DND-41 (cell line): ENCODE measurements at regions not wholly inside any gene's neighbourhood (a gene's known extent, or its start where the extent isn't known, plus 50 kb on each side); places are given as distances from the start of the nearest gene placed in this dataset.

Source experiments
- ATAC-seq: fragments of 200-7000 bp; cut with Tn5 transposase; 3 replicates; pipeline ENCODE4 v1.9.1; 2021; ENCODE audit warnings: low read depth; ENCODE audit not compliant: insufficient read depth
- DNase-seq: peaks from one replicate; pipeline ENCODE4 v3.0.0-alpha.2; 2020
- H2AFZ ChIP-seq: 2 replicates; pipeline ENCODE4 v1.6.0; 2012; ENCODE audit warnings: low read depth, low read length
- H3K27ac ChIP-seq: 2 replicates; pipeline ENCODE4 v1.5.1; 2012; ENCODE audit warnings: low read length, inconsistent platforms
- H3K27me3 ChIP-seq: fragments of 200-600 bp; sonication (generic); 2 replicates; pipeline ENCODE4 v1.6.0; 2012; ENCODE audit warnings: low read length, mild to moderate bottlenecking, inconsistent platforms; ENCODE audit not compliant: insufficient read depth, poor library complexity
- H3K36me3 ChIP-seq: 2 replicates; pipeline ENCODE4 v1.5.1; 2012; ENCODE audit warnings: low read length, inconsistent platforms; ENCODE audit not compliant: insufficient read depth
- H3K4me1 ChIP-seq: 2 replicates; pipeline ENCODE4 v1.5.1; 2012; ENCODE audit warnings: mild to moderate bottlenecking, low read length; ENCODE audit not compliant: insufficient read depth
- H3K4me2 ChIP-seq: 2 replicates; pipeline ENCODE4 v1.6.0; 2012; ENCODE audit warnings: mild to moderate bottlenecking, moderate library complexity, low read length, inconsistent platforms; ENCODE audit not compliant: insufficient read depth
- H3K4me3 ChIP-seq, 2 experiments: fragments of 200-600 bp in 1 of 2; shearing (Covaris generic) in 1 of 2; 2 replicates each; pipeline ENCODE4 v1.5.1; 2012 to 2016; ENCODE audit warnings: inconsistent platforms in 2 of 2, low read length in 2 of 2, mild to moderate bottlenecking in 2 of 2, low read depth in 1 of 2, moderate library complexity in 1 of 2
- H3K79me2 ChIP-seq: 2 replicates; pipeline ENCODE4 v1.6.0; 2012; ENCODE audit warnings: low read length, inconsistent platforms; ENCODE audit not compliant: insufficient read depth
- H3K9ac ChIP-seq: 2 replicates; pipeline ENCODE4 v1.6.0; 2012; ENCODE audit warnings: low read depth, mild to moderate bottlenecking, inconsistent platforms, low read length, moderate library complexity
- H3K9me3 ChIP-seq: 2 replicates; pipeline ENCODE4 v1.5.1; 2012; ENCODE audit warnings: low read length, moderate library complexity, mild to moderate bottlenecking, inconsistent platforms; ENCODE audit not compliant: insufficient read depth, severe bottlenecking
- H4K20me1 ChIP-seq: 2 replicates; pipeline ENCODE4 v1.6.0; 2012; ENCODE audit warnings: low read length; ENCODE audit not compliant: insufficient read depth
- EZH2 ChIP-seq: IDR thresholded peaks from 3 replicates; pipeline ENCODE4 v1.6.1; 2012; ENCODE audit warnings: borderline replicate concordance, low read depth, mild to moderate bottlenecking, moderate library complexity, low read length, inconsistent platforms; ENCODE audit not compliant: severe bottlenecking
- TF ChIP-seq, protein P1 (sequence below): IDR thresholded peaks from 2 replicates; pipeline ENCODE4 v1.5.1; 2012; ENCODE audit warnings: borderline replicate concordance, low read length, moderate library complexity, mild to moderate bottlenecking; ENCODE audit not compliant: poor library complexity, severe bottlenecking; ENCODE audit errors: extremely low read depth

- Histone ChIP-seq H3K9me3 (no peaks in the 10 kb centered on the region), H3K4me1 (peaks cover 22% of the 10 kb centered on the region), H3K27ac (no peak overlapping the region), H3K9ac (no peak overlapping the region), H3K27me3 (no peaks in the 10 kb centered on the region), H3K4me2 (no peak overlapping the region), H4K20me1 (no peaks in the 10 kb centered on the region), H3K4me3 (no peak overlapping the region), H3K36me3 (no peaks in the 10 kb centered on the region), H2AFZ (no peak overlapping the region), H3K79me2 (no peaks in the 10 kb centered on the region)
- no peak for TF ChIP-seq EZH2
- TF ChIP-seq, protein P1, sequence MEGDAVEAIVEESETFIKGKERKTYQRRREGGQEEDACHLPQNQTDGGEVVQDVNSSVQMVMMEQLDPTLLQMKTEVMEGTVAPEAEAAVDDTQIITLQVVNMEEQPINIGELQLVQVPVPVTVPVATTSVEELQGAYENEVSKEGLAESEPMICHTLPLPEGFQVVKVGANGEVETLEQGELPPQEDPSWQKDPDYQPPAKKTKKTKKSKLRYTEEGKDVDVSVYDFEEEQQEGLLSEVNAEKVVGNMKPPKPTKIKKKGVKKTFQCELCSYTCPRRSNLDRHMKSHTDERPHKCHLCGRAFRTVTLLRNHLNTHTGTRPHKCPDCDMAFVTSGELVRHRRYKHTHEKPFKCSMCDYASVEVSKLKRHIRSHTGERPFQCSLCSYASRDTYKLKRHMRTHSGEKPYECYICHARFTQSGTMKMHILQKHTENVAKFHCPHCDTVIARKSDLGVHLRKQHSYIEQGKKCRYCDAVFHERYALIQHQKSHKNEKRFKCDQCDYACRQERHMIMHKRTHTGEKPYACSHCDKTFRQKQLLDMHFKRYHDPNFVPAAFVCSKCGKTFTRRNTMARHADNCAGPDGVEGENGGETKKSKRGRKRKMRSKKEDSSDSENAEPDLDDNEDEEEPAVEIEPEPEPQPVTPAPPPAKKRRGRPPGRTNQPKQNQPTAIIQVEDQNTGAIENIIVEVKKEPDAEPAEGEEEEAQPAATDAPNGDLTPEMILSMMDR: no peak
- no peak for DNase-seq
- no peak for ATAC-seq
These were observed 500.9 kb downstream of the FBXO15 start for GRCh38 chr18:73646772-73647171.

- H3K4me2 ChIP-seq: no peak overlapping the region
- TF ChIP-seq EZH2: no peak
- TF ChIP-seq, protein P1: no peak
- no peaks in the 10 kb centered on the region for H3K9me3 ChIP-seq
- ATAC-seq (no peak), DNase-seq (no peak)
- H3K27me3 ChIP-seq: no peaks in the 10 kb centered on the region
- H3K79me2 ChIP-seq: no peaks in the 10 kb centered on the region
- peaks cover 22% of the 10 kb centered on the region for H3K4me1 ChIP-seq
- H3K36me3 ChIP-seq: no peaks in the 10 kb centered on the region
- H3K9ac ChIP-seq: no peak overlapping the region
- no peak overlapping the region for H3K4me3 ChIP-seq
- no peaks in the 10 kb centered on the region for H4K20me1 ChIP-seq
- no peak overlapping the region for H2AFZ ChIP-seq
- no peak overlapping the region for H3K27ac ChIP-seq
These were observed 501.4 kb downstream of the FBXO15 start for GRCh38 chr18:73646196-73646595.

DNA sequence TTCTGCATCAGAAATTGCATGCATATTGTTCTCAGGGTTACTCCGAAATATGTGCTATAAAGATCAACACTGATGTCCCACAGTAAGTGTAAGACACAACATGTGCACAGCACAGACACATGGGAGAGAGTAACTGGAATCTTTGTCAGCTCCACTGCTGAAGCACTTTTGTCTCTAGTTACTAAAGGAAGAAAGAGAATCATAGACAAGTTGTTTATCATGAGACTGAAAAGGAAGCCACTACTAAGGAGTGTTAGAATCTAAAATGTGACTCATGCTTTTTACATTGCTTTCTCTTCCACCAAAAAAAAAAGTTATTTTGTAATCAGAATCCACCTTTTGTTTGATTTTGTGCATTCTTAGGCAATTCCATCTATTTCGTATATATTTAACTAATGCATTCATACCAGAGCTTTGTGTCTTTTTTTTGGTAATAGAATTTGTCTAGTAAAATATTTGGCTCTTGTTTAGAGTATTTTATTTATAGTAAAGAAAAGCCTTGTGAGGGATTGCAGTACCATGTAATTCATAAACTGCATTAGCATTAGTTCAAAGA is 502.4 kb downstream of the FBXO15 start:
- Histone ChIP-seq H3K9ac (no peak overlapping the region), H3K79me2 (no peaks in the 10 kb centered on the region), H2AFZ (peak overlapping the region; percentile 15; the same call in 1 of the 2 replicates), H3K4me3 (no peak overlapping the region), H3K27me3 (no peaks in the 10 kb centered on the region), H3K4me1 (peaks cover 17% of the 10 kb centered on the region), H4K20me1 (no peaks in the 10 kb centered on the region), H3K4me2 (no peak overlapping the region), H3K27ac (no peak overlapping the region), H3K9me3 (no peaks in the 10 kb centered on the region), H3K36me3 (no peaks in the 10 kb centered on the region)
- TF ChIP-seq, protein P1: no peak
- TF ChIP-seq EZH2: no peak
- no peak for ATAC-seq
- DNase-seq: no peak
